ENCODE measurements at regions not wholly inside any gene's neighbourhood (a gene's known extent, or its start where the extent isn't known, plus 50 kb on each side); places are given as distances from the start of the nearest gene placed in this dataset.
"Not testable (repeated sequence)": the region's sequence is repeated elsewhere in the genome, so short reads cannot be mapped to it uniquely, and the experiment has no call there.

DNA sequence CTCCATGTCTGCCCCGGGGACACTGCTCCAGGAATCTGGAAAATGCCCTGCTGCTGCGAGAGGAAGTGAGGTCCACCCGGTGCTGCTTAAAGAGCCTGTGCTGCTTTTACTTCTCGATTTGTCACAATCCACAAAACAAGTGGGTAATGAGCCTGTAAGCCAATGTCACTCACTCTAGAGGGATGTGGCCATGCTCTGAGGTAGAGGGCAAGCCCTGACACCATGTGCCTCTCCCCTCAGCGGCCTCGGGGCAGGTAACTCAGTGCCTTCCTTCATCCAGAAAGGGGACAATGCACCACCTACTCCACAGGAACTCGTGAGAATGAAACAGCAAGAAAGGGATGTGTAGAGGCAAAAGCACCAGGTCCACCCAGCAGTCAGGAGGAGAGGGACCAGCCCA lies 106.2 kb downstream of the TUBA3C start:
- Histone ChIP-seq H3K27me3 (ENCODE audit: insufficient read depth, poor library complexity, severe bottlenecking) (no peaks in the 10 kb centered on the region), H3K4me3 (replicated peaks; ENCODE audit: insufficient read depth, low read length) (no peak overlapping the region), H3K27ac (replicated peaks) (no peak overlapping the region)
- DNase-seq (ENCODE audit: low read depth in 1 of 2, low spot score in 1 of 2): no peak
- TF ChIP-seq, protein P1, sequence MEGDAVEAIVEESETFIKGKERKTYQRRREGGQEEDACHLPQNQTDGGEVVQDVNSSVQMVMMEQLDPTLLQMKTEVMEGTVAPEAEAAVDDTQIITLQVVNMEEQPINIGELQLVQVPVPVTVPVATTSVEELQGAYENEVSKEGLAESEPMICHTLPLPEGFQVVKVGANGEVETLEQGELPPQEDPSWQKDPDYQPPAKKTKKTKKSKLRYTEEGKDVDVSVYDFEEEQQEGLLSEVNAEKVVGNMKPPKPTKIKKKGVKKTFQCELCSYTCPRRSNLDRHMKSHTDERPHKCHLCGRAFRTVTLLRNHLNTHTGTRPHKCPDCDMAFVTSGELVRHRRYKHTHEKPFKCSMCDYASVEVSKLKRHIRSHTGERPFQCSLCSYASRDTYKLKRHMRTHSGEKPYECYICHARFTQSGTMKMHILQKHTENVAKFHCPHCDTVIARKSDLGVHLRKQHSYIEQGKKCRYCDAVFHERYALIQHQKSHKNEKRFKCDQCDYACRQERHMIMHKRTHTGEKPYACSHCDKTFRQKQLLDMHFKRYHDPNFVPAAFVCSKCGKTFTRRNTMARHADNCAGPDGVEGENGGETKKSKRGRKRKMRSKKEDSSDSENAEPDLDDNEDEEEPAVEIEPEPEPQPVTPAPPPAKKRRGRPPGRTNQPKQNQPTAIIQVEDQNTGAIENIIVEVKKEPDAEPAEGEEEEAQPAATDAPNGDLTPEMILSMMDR (IDR thresholded peaks at IDR 0.05; ENCODE audit: insufficient read depth, low read length): no peak
- TF ChIP-seq SPI1 (IDR thresholded peaks at IDR 0.05; ENCODE audit: borderline replicate concordance, low read depth) (no peak), POLR2AphosphoS5 (IDR thresholded peaks at IDR 0.05; ENCODE audit: low read depth) (no peak)
- TF ChIP-seq, protein P2, sequence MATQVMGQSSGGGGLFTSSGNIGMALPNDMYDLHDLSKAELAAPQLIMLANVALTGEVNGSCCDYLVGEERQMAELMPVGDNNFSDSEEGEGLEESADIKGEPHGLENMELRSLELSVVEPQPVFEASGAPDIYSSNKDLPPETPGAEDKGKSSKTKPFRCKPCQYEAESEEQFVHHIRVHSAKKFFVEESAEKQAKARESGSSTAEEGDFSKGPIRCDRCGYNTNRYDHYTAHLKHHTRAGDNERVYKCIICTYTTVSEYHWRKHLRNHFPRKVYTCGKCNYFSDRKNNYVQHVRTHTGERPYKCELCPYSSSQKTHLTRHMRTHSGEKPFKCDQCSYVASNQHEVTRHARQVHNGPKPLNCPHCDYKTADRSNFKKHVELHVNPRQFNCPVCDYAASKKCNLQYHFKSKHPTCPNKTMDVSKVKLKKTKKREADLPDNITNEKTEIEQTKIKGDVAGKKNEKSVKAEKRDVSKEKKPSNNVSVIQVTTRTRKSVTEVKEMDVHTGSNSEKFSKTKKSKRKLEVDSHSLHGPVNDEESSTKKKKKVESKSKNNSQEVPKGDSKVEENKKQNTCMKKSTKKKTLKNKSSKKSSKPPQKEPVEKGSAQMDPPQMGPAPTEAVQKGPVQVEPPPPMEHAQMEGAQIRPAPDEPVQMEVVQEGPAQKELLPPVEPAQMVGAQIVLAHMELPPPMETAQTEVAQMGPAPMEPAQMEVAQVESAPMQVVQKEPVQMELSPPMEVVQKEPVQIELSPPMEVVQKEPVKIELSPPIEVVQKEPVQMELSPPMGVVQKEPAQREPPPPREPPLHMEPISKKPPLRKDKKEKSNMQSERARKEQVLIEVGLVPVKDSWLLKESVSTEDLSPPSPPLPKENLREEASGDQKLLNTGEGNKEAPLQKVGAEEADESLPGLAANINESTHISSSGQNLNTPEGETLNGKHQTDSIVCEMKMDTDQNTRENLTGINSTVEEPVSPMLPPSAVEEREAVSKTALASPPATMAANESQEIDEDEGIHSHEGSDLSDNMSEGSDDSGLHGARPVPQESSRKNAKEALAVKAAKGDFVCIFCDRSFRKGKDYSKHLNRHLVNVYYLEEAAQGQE (IDR thresholded peaks at IDR 0.05; ENCODE audit: insufficient replicate concordance, low read depth): no peak

DNA sequence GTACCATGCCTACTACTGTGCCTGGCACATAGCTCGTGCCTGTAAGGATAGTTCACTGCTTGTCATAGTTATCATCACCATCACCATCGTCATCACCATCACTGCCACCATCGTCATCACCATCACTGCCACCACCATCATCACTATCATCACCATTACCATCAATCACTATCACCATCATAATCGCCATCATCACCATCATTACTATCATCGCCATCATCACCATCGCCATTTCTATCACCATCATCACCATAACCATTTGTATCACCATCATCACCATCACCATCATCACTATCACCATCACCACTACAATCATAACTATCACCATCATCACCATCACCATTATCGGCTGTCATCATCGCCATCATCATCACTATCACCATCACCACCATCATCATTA lies 107.1 kb downstream of the TUBA3C start:
- no peak for DNase-seq (ENCODE audit: low read depth in 1 of 2, low spot score in 1 of 2)
- TF ChIP-seq, protein P2 (IDR thresholded peaks at IDR 0.05; ENCODE audit: insufficient replicate concordance, low read depth): no peak
- TF ChIP-seq POLR2AphosphoS5 (IDR thresholded peaks at IDR 0.05; ENCODE audit: low read depth) (no peak), SPI1 (IDR thresholded peaks at IDR 0.05; ENCODE audit: borderline replicate concordance, low read depth) (no peak), GABPA (IDR thresholded peaks at IDR 0.05; ENCODE audit: low read depth) (no peak)
- TF ChIP-seq, protein P1 (IDR thresholded peaks at IDR 0.05; ENCODE audit: insufficient read depth, low read length): no peak
- H3K27ac ChIP-seq (replicated peaks): no peak overlapping the region
- no peaks in the 10 kb centered on the region for H3K27me3 ChIP-seq (ENCODE audit: insufficient read depth, poor library complexity, severe bottlenecking)
- no peak overlapping the region for H3K4me3 ChIP-seq (replicated peaks; ENCODE audit: insufficient read depth, low read length)

DNA sequence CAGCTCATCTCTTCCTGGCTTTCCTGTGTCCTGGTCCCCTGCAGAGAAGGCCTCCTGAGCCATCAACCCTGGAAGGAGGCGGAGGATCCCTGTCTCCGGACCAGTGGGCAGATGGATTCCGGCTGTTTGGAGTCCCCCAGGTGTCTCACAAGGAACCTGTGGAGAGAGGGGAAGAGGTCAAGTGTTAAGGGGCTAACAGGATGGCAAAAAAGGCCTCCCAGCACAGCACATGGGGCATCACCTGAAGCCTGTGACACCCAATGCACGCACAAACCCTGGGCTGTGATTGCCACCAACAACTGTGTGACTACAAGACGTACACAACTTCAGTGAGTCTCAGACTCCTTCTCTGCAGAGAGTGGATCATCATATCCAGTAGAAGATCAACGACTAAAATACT lies 107.5 kb downstream of the TUBA3C start:
- H3K4me3 ChIP-seq (replicated peaks; ENCODE audit: insufficient read depth, low read length); H3K27me3 ChIP-seq (ENCODE audit: insufficient read depth, poor library complexity, severe bottlenecking); DNase-seq (ENCODE audit: low read depth in 1 of 2, low spot score in 1 of 2); H3K27ac ChIP-seq (replicated peaks): not testable (repeated sequence)

DNA sequence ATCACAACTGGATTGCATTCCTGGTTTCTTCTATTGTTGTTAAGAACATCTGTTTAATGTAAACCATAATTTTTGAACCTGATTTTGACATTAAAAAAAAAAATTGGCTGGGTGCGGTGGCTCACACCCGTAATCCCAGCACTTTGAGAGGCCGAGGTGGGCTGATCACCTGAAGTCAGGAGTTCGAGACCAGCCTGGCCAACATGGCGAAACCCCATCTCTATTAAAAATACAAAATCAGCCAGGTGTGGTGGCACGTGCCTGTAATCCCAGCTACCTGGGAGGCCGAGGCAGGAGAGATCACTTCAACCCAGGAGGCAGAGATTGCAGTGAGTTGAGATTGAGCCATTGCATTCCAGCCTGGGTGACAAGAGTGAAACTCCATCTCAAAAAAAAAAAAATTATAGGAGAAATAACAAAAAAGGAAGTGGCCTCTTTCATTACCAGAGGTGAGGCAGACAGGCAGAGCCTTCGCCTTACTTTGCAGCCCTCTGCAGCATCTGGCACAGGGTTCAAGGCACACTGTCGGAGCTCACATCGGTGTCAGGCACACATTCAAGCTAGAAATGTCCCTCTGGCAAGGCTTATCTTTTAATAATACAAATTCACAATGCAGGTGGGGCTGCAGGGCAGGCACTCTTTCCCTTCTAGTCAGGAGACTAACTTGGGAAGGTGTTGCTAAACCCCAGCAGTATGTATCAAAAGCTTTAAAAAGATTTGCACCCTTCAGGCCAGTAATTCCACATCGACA lies 108.5 kb downstream of the TUBA3C start:
- H3K4me3 ChIP-seq (replicated peaks; ENCODE audit: insufficient read depth, low read length); DNase-seq (ENCODE audit: low read depth in 1 of 2, low spot score in 1 of 2); H3K27me3 ChIP-seq (ENCODE audit: insufficient read depth, poor library complexity, severe bottlenecking); H3K27ac ChIP-seq (replicated peaks): not testable (repeated sequence)

DNA sequence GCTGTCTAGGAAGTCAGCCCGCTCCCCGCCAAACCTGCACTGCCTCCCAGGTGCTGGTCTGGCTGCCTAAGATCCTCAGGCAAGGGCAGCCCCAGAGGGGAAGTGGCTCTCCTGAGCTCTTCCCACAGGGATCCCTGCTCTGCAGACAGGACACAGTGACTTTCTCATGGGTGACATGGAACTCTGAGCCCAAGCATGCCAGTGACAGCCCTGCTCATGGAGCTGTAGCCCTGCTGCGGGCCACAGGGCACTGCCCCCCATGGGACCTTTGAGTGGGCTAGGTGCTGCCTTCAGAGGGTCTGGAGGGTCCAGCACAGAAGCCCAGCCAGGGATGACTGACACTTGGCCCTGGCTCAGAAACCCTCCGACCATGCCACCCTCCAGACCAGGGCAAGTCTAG lies 109.1 kb downstream of the TUBA3C start:
- no peak for DNase-seq (ENCODE audit: low read depth in 1 of 2, low spot score in 1 of 2)
- Histone ChIP-seq H3K4me3 (replicated peaks; ENCODE audit: insufficient read depth, low read length) (no peak overlapping the region), H3K27ac (replicated peaks) (no peak overlapping the region), H3K27me3 (ENCODE audit: insufficient read depth, poor library complexity, severe bottlenecking) (no peaks in the 10 kb centered on the region)
- TF ChIP-seq SPI1 (IDR thresholded peaks at IDR 0.05; ENCODE audit: borderline replicate concordance, low read depth) (no peak), GABPA (IDR thresholded peaks at IDR 0.05; ENCODE audit: low read depth) (no peak), POLR2AphosphoS5 (IDR thresholded peaks at IDR 0.05; ENCODE audit: low read depth) (no peak)
- TF ChIP-seq, protein P2 (IDR thresholded peaks at IDR 0.05; ENCODE audit: insufficient replicate concordance, low read depth): no peak
- TF ChIP-seq, protein P1 (IDR thresholded peaks at IDR 0.05; ENCODE audit: insufficient read depth, low read length): no peak
